ENCODE measurements at regions not wholly inside any gene's neighbourhood (a gene's known extent, or its start where the extent isn't known, plus 50 kb on each side); places are given as distances from the start of the nearest gene placed in this dataset.

DNA sequence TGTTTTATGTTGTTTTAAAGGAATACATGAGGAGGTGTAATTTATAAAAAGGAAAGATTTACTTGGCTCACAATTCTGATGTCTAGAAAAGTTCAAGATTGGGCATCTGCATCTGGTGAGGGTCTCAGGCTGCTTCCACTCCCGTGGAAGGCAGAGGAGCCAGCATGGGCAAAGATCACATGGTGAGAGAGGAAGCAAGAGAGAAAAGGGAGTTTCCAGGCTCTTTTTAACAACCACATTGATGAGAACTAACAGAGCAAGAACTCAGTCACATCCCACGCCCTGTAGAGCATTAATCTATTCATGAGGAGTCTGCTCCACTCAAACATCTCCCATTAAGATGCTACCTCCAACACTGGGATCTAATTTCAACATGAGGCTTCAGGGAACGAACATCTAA, 1666.3 kb downstream of the HACE1 start:
- TF ChIP-seq ZFX (IDR thresholded peaks at IDR 0.05; ENCODE audit: borderline replicate concordance): no peak
- TF ChIP-seq, protein P1, sequence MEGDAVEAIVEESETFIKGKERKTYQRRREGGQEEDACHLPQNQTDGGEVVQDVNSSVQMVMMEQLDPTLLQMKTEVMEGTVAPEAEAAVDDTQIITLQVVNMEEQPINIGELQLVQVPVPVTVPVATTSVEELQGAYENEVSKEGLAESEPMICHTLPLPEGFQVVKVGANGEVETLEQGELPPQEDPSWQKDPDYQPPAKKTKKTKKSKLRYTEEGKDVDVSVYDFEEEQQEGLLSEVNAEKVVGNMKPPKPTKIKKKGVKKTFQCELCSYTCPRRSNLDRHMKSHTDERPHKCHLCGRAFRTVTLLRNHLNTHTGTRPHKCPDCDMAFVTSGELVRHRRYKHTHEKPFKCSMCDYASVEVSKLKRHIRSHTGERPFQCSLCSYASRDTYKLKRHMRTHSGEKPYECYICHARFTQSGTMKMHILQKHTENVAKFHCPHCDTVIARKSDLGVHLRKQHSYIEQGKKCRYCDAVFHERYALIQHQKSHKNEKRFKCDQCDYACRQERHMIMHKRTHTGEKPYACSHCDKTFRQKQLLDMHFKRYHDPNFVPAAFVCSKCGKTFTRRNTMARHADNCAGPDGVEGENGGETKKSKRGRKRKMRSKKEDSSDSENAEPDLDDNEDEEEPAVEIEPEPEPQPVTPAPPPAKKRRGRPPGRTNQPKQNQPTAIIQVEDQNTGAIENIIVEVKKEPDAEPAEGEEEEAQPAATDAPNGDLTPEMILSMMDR (IDR thresholded peaks at IDR 0.05): no peak
- H3K27ac ChIP-seq: no peak overlapping the region

DNA sequence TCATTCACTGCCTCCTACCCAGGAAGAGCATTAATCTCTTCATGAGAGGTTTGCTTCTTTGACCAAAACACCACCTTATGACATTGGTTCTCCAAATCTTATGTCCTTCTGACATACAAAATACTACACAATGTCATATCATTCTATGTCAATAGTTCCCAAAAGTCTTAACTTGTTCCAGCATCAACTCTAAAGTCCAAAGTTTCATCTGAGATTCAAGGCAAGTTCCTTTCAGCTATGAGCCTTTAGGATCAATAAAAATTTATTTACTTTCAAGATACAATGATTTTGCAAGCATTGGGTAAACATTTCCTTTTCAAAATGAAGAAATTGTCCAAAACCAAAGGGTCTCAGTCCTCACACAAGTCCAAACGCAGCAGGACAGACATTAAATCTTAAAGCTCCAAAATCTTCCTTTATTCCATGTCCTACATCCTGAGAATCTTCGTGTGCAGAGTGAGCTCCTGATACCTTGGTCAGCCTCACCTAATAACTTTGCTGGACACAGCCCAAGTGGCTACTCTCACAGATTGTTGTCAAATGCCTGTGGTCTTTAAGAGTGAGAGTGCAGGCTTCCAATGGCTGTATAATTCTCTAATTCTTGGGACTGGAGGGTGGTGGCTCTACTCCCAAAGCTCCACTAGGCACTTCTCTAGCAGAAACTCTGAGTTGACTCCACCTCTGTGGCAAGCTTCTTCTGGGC, 1668.2 kb downstream of the HACE1 start:
- H3K27ac ChIP-seq: no peak overlapping the region
- TF ChIP-seq, protein P1 (IDR thresholded peaks at IDR 0.05): no peak
- TF ChIP-seq ZFX (IDR thresholded peaks at IDR 0.05; ENCODE audit: borderline replicate concordance): no peak

- TF ChIP-seq, protein P1 (IDR thresholded peaks at IDR 0.05): no peak
- no peak for TF ChIP-seq ZFX (IDR thresholded peaks at IDR 0.05; ENCODE audit: borderline replicate concordance)
- H3K27ac ChIP-seq: no peak overlapping the region
Measured at GRCh38 chr6:103184776-103185175, 1674.9 kb downstream of the HACE1 start.

DNA sequence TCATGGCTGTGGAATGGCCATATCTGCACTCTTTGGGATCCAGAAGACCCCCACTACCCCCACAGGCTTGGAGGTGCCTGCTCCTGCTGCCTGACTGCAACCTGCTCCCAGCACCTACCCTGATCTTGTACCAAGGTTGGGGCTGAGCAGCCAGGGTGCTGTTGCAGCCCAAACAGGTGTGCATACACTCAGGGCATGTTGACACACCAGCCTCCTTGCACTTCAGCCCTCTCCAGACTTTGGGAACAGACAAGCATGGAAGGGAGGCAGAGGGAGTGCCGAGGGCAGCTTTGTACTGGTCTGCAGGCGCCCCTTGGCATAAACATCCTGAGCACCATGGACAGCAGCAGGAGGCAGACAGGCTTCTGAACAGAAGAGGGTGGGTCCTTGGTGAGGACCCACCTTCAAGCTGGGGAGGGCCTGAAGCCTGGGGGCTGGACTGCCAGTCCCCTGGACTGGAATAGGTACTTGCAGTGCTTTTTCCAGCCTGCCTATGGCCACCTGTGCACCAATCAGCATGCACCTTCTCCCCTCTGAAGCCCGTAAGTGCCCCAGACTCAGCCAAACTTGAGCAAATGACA, 1675.8 kb downstream of the HACE1 start:
- TF ChIP-seq, protein P1 (IDR thresholded peaks at IDR 0.05): no peak
- TF ChIP-seq ZFX (IDR thresholded peaks at IDR 0.05; ENCODE audit: borderline replicate concordance): no peak
- no peak overlapping the region for H3K27ac ChIP-seq

GRCh38 chr6:103178193-103178592, 1681.5 kb downstream of the HACE1 start:
- no peak for TF ChIP-seq ZFX (IDR thresholded peaks at IDR 0.05; ENCODE audit: borderline replicate concordance)
- TF ChIP-seq, protein P1 (IDR thresholded peaks at IDR 0.05): no peak

GRCh38 chr6:103177791-103178190, 1681.9 kb downstream of the HACE1 start:
- TF ChIP-seq ZFX (IDR thresholded peaks at IDR 0.05; ENCODE audit: borderline replicate concordance): no peak
- TF ChIP-seq, protein P1 (IDR thresholded peaks at IDR 0.05): no peak
- H3K27ac ChIP-seq: no peak overlapping the region

More at GRCh38 chr6:103178193-103178592, 1681.5 kb downstream of the HACE1 start:
- H3K27ac ChIP-seq: no peak overlapping the region

DNA sequence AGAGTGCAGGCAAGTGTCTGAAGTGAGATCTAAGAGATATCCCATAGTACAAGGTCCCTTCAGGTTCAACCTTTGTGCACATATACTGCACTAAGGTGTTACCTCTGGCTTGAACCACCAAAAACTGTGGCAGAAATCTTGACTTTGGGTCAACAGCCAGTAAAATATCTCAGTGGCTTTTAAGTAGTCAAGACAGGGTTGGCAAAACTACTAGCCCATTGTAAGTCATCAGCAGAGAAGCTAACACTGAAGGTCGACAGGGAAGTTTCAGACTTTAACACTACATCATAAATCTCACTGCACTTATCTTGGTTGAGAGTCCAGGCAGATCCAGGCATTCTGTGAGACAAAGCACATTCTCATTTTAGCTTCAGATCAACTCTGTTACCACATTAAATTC, 1684.7 kb downstream of the HACE1 start:
- no peak overlapping the region for H3K27ac ChIP-seq

More for the DNA sequence above, 1684.7 kb downstream of the HACE1 start:
- TF ChIP-seq, protein P1 (IDR thresholded peaks at IDR 0.05): no peak
- TF ChIP-seq ZFX (IDR thresholded peaks at IDR 0.05; ENCODE audit: borderline replicate concordance): no peak

Data from 22Rv1 (cell line).